ENCODE measurements at regions not wholly inside any gene's neighbourhood (a gene's known extent, or its start where the extent isn't known, plus 50 kb on each side); places are given as distances from the start of the nearest gene placed in this dataset.

GRCh38 chr4:4720646-4721045, 138.8 kb upstream of the MSX1 start:
- no peak for DNase-seq
- Histone ChIP-seq H3K4me3 (ENCODE audit: low read length in 3 of 3) (no peak overlapping the region), H3K4me1 (ENCODE audit: control insufficient read depth in 2 of 3, insufficient read depth in 2 of 3, low read depth in 1 of 3, low read length in 3 of 3) (no peaks in the 10 kb centered on the region), H3K27me3 (ENCODE audit: control insufficient read depth, insufficient read depth, low read length) (no peaks in the 10 kb centered on the region), H3K9ac (ENCODE audit: low read length in 3 of 3) (no peak overlapping the region), H3K36me3 (ENCODE audit: control insufficient read depth in 2 of 3, insufficient read depth in 3 of 3, low read length in 3 of 3) (no peaks in the 10 kb centered on the region), H3K27ac (ENCODE audit: low read depth in 2 of 2, low read length in 2 of 2) (no peak overlapping the region), H3K9me3 (ENCODE audit: control insufficient read depth in 2 of 3, insufficient read depth in 1 of 3, low read length in 3 of 3) (peaks cover 0 to 11% (median 4%) of the 10 kb centered on the region in 3 donors)
- intact Hi-C loops (cut with DNase I), result no loop called here
- no peak for TF ChIP-seq CTCF (IDR thresholded peaks at IDR 0.05; ENCODE audit: borderline replicate concordance, extremely low read depth, insufficient read depth)
- no peak for FAIRE-seq

GRCh38 chr4:4719436-4719835, 140.0 kb upstream of the MSX1 start:
- no peaks in the 10 kb centered on the region for H3K4me1 ChIP-seq (ENCODE audit: control insufficient read depth in 2 of 3, insufficient read depth in 2 of 3, low read depth in 1 of 3, low read length in 3 of 3)
- H3K4me3 ChIP-seq (ENCODE audit: low read length in 3 of 3), result no peak overlapping the region
- H3K9me3 ChIP-seq (ENCODE audit: control insufficient read depth in 2 of 3, insufficient read depth in 1 of 3, low read length in 3 of 3), result peaks cover 0 to 4% (median 0%) of the 10 kb centered on the region in 3 donors
- H3K9ac ChIP-seq (ENCODE audit: low read length in 3 of 3), result no peak overlapping the region
- no peak for TF ChIP-seq CTCF (IDR thresholded peaks at IDR 0.05; ENCODE audit: borderline replicate concordance, extremely low read depth, insufficient read depth)
- no peak for FAIRE-seq
- no peak overlapping the region for H3K27ac ChIP-seq (ENCODE audit: low read depth in 2 of 2, low read length in 2 of 2)
- peak in 4 of 5 donors; percentile 45 to 57 (median 50) for DNase-seq
- H3K27me3 ChIP-seq (ENCODE audit: control insufficient read depth, insufficient read depth, low read length), result no peaks in the 10 kb centered on the region
- intact Hi-C loops (cut with DNase I), result no loop called here
- H3K36me3 ChIP-seq (ENCODE audit: control insufficient read depth in 2 of 3, insufficient read depth in 3 of 3, low read length in 3 of 3), result no peaks in the 10 kb centered on the region

- Histone ChIP-seq H3K4me3 (ENCODE audit: low read length in 3 of 3) (no peak overlapping the region), H3K27me3 (ENCODE audit: control insufficient read depth, insufficient read depth, low read length) (no peaks in the 10 kb centered on the region), H3K4me1 (ENCODE audit: control insufficient read depth in 2 of 3, insufficient read depth in 2 of 3, low read depth in 1 of 3, low read length in 3 of 3) (no peaks in the 10 kb centered on the region), H3K9me3 (ENCODE audit: control insufficient read depth in 2 of 3, insufficient read depth in 1 of 3, low read length in 3 of 3) (peaks cover 0 to 4% (median 0%) of the 10 kb centered on the region in 3 donors), H3K9ac (ENCODE audit: low read length in 3 of 3) (no peak overlapping the region), H3K36me3 (ENCODE audit: control insufficient read depth in 2 of 3, insufficient read depth in 3 of 3, low read length in 3 of 3) (no peaks in the 10 kb centered on the region), H3K27ac (ENCODE audit: low read depth in 2 of 2, low read length in 2 of 2) (no peak overlapping the region)
- FAIRE-seq (no peak), DNase-seq (no peak)
- intact Hi-C loops (cut with DNase I), result no loop called here
- TF ChIP-seq CTCF (IDR thresholded peaks at IDR 0.05; ENCODE audit: borderline replicate concordance, extremely low read depth, insufficient read depth), result no peak
Observed at GRCh38 chr4:4717692-4718091, 141.8 kb upstream of the MSX1 start.

GRCh38 chr4:4714331-4714730, 145.1 kb upstream of the MSX1 start:
- intact Hi-C loops (cut with DNase I), result no loop called here
- H3K27me3 ChIP-seq (ENCODE audit: control insufficient read depth, insufficient read depth, low read length), result no peaks in the 10 kb centered on the region
- DNase-seq, result no peak
- H3K36me3 ChIP-seq (ENCODE audit: control insufficient read depth in 2 of 3, insufficient read depth in 3 of 3, low read length in 3 of 3), result no peaks in the 10 kb centered on the region
- no peaks in the 10 kb centered on the region for H3K9me3 ChIP-seq (ENCODE audit: control insufficient read depth in 2 of 3, insufficient read depth in 1 of 3, low read length in 3 of 3)
- H3K27ac ChIP-seq (ENCODE audit: low read depth in 2 of 2, low read length in 2 of 2), result no peak overlapping the region
- H3K4me3 ChIP-seq (ENCODE audit: low read length in 3 of 3), result no peak overlapping the region
- FAIRE-seq, result no peak
- TF ChIP-seq CTCF (IDR thresholded peaks at IDR 0.05; ENCODE audit: borderline replicate concordance, extremely low read depth, insufficient read depth), result no peak
- H3K4me1 ChIP-seq (ENCODE audit: control insufficient read depth in 2 of 3, insufficient read depth in 2 of 3, low read depth in 1 of 3, low read length in 3 of 3), result no peaks in the 10 kb centered on the region
- H3K9ac ChIP-seq (ENCODE audit: low read length in 3 of 3), result no peak overlapping the region
